ENCODE measurements at regions not wholly inside any gene's neighbourhood (a gene's known extent, or its start where the extent isn't known, plus 50 kb on each side); places are given as distances from the start of the nearest gene placed in this dataset.
A peak's percentile ranks its signal among the peaks of the same experiment; 100 is the strongest.

- H3K9me3 ChIP-seq, result no peaks in the 10 kb centered on the region
- H3K27ac ChIP-seq, result no peak overlapping the region
- H3K36me3 ChIP-seq, result no peaks in the 10 kb centered on the region
- TF ChIP-seq POLR2A (IDR thresholded peaks at IDR 0.05) (no peak), CTCF (IDR thresholded peaks at IDR 0.05) (no peak)
- H3K4me3 ChIP-seq, result no peak overlapping the region
- H3K4me1 ChIP-seq, result peaks cover 0 to 2% of the 10 kb centered on the region in 2 donors
- no peak for DNase-seq
- no peaks in the 10 kb centered on the region for H3K27me3 ChIP-seq
- intact Hi-C loops (cut with DNase I; ENCODE audit: low total_unique reads), result no loop called here
Measured at GRCh38 chr11:112899235-112900006, 61.8 kb upstream of the NCAM1 start.

GRCh38 chr11:112901924-112902323 is 59.3 kb upstream of the NCAM1 start:
- Histone ChIP-seq H3K9me3 (no peaks in the 10 kb centered on the region), H3K27me3 (no peaks in the 10 kb centered on the region), H3K27ac (peak overlapping the region; percentile 62 to 74), H3K4me3 (no peak overlapping the region), H3K4me1 (peaks cover 0 to 5% of the 10 kb centered on the region in 2 donors), H3K36me3 (no peaks in the 10 kb centered on the region)
- intact Hi-C loops (cut with DNase I; ENCODE audit: low total_unique reads), result no loop called here
- no peak for DNase-seq
- TF ChIP-seq CTCF (IDR thresholded peaks at IDR 0.05) (no peak), POLR2A (IDR thresholded peaks at IDR 0.05) (no peak)

GRCh38 chr11:112902361-112903011 is 58.7 kb upstream of the NCAM1 start:
- Histone ChIP-seq H3K27ac (peak overlapping the region; percentile 62 to 74), H3K4me1 (peaks cover 0 to 5% of the 10 kb centered on the region in 2 donors), H3K27me3 (no peaks in the 10 kb centered on the region), H3K36me3 (no peaks in the 10 kb centered on the region), H3K9me3 (no peaks in the 10 kb centered on the region), H3K4me3 (no peak overlapping the region)
- TF ChIP-seq CTCF (IDR thresholded peaks at IDR 0.05), result no peak
- no peak for TF ChIP-seq POLR2A (IDR thresholded peaks at IDR 0.05)
- DNase-seq, result peak; percentile 55 to 64
- intact Hi-C loops (cut with DNase I; ENCODE audit: low total_unique reads), result no loop called here

- TF ChIP-seq CTCF (IDR thresholded peaks at IDR 0.05) (no peak), POLR2A (IDR thresholded peaks at IDR 0.05) (no peak)
- H3K9me3 ChIP-seq, result no peaks in the 10 kb centered on the region
- H3K4me1 ChIP-seq, result peaks cover 0 to 5% of the 10 kb centered on the region in 2 donors
- no peak overlapping the region for H3K4me3 ChIP-seq
- no peaks in the 10 kb centered on the region for H3K27me3 ChIP-seq
- DNase-seq, result no peak
- intact Hi-C loops (cut with DNase I; ENCODE audit: low total_unique reads), result no loop called here
- H3K27ac ChIP-seq, result peak overlapping the region; percentile 62 to 74
- no peaks in the 10 kb centered on the region for H3K36me3 ChIP-seq
Measured at GRCh38 chr11:112903340-112903739, 57.9 kb upstream of the NCAM1 start.

GRCh38 chr11:112911124-112911523 is 50.1 kb upstream of the NCAM1 start:
- intact Hi-C loops (cut with DNase I; ENCODE audit: low total_unique reads), result no loop called here
- Histone ChIP-seq H3K4me3 (no peak overlapping the region), H3K36me3 (no peaks in the 10 kb centered on the region), H3K4me1 (no peaks in the 10 kb centered on the region), H3K27me3 (no peaks in the 10 kb centered on the region), H3K9me3 (no peaks in the 10 kb centered on the region), H3K27ac (no peak overlapping the region)
- no peak for DNase-seq
- TF ChIP-seq CTCF (IDR thresholded peaks at IDR 0.05) (no peak), POLR2A (IDR thresholded peaks at IDR 0.05) (no peak)
